Body of pancreas (tissue), 4 donors: ENCODE measurements at regions not wholly inside any gene's neighbourhood (a gene's known extent, or its start where the extent isn't known, plus 50 kb on each side); places are given as distances from the start of the nearest gene placed in this dataset.
"Not testable (repeated sequence)": the region's sequence is repeated elsewhere in the genome, so short reads cannot be mapped to it uniquely, and the experiment has no call there.

ENCODE experiments used
- CTCF ChIP-seq, 7 experiments: fragments of 450-650 bp in 4 of 7; fragments of 200-600 bp in 3 of 7; sonication (generic) in 3 of 7; IDR thresholded peaks; one replicate each; pipeline ENCODE4 v1.5.1; 2016 to 2019; ENCODE audit warnings: antibody characterized with exemption in 7 of 7
- POLR2A ChIP-seq, 3 donors: fragments of 450-650 bp; IDR thresholded peaks; one replicate each; pipeline ENCODE4 v1.6.1; 2016; ENCODE audit warnings: antibody characterized with exemption in 3 of 3, mild to moderate bottlenecking in 2 of 3

DNA sequence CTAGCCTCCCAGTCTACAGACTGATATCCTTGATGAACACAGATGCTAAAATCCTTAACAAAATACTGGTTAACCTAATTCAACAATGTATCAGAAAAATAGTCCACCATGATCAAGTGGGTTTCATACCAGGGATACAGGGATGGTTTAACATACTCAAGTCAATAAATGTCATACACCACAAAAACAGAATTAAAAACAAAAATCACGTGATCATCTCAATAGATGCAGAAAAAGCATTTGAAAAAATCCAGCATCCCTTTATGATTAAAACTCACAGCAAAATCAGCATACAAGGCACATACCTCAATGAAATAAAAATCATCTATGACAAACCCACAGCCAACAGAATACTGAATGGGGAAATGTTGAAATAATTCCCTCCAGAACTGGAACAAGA, 685.7 kb upstream of the DPPA4 start:
- TF ChIP-seq CTCF, POLR2A (IDR thresholded peaks at IDR 0.05): not testable (repeated sequence)
